HUES6 (cell line): ENCODE measurements at regions not wholly inside any gene's neighbourhood (a gene's known extent, or its start where the extent isn't known, plus 50 kb on each side); places are given as distances from the start of the nearest gene placed in this dataset.

Experiments used
- H3K27ac ChIP-seq: 2 replicates; pipeline ENCODE4 v1.7.0; 2013; ENCODE audit warnings: low read depth, mild to moderate bottlenecking, low read length, inconsistent platforms
- H3K27me3 ChIP-seq: 2 replicates; pipeline ENCODE4 v1.6.1; 2013; ENCODE audit warnings: low read length; ENCODE audit not compliant: control insufficient read depth, insufficient read depth
- H3K36me3 ChIP-seq: 2 replicates; pipeline ENCODE4 v1.6.1; 2013; ENCODE audit warnings: low read length; ENCODE audit not compliant: control insufficient read depth, insufficient read depth
- H3K4me1 ChIP-seq: 2 replicates; pipeline ENCODE4 v1.6.1; 2013; ENCODE audit warnings: low read length; ENCODE audit not compliant: control insufficient read depth, insufficient read depth
- H3K4me3 ChIP-seq: 2 replicates; pipeline ENCODE4 v1.5.1; 2013; ENCODE audit warnings: low read depth, low read length
- H3K9ac ChIP-seq: one replicate; pipeline ENCODE4 v1.6.1; 2013; ENCODE audit warnings: mild to moderate bottlenecking, low read length
- H3K9me3 ChIP-seq: 2 replicates; pipeline ENCODE4 v1.6.1; 2013; ENCODE audit warnings: low read depth, low read length; ENCODE audit not compliant: control insufficient read depth, insufficient read depth

GRCh38 chr5:158265931-158266700, 407.2 kb upstream of the CLINT1 start:
- Histone ChIP-seq H3K27me3 (no peaks in the 10 kb centered on the region), H3K27ac (no peak overlapping the region), H3K9me3 (peaks cover 7% of the 10 kb centered on the region; the same call in 1 of the 2 replicates), H3K36me3 (no peaks in the 10 kb centered on the region), H3K4me1 (no peaks in the 10 kb centered on the region), H3K4me3 (no peak overlapping the region), H3K9ac (no peak overlapping the region)

DNA sequence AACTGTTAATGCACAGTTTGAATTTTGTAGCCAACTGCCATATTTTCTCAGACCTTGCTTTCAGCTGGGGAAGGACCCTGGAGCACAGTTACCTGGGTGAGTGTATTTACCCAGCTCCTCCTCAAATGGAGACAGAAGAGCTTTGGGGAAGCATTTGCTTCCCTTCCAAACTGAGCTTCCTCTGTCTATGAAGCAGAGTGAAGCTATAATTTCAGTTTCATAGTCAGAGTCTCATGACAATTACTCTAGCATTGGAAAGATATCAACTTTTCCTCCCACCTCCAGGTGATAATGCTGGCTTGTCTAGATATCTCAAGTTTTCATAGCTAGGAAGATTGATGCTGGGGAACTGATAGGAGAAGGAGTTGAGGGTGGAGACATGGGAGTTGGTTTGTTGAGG, 406.4 kb upstream of the CLINT1 start:
- no peaks in the 10 kb centered on the region for H3K36me3 ChIP-seq
- no peaks in the 10 kb centered on the region for H3K4me1 ChIP-seq
- no peak overlapping the region for H3K4me3 ChIP-seq
- H3K9ac ChIP-seq: no peak overlapping the region
- no peak overlapping the region for H3K27ac ChIP-seq
- H3K27me3 ChIP-seq: no peaks in the 10 kb centered on the region
- H3K9me3 ChIP-seq: peaks cover 7% of the 10 kb centered on the region; the same call in 1 of the 2 replicates

GRCh38 chr5:158264264-158264663, 405.3 kb upstream of the CLINT1 start:
- Histone ChIP-seq H3K27me3 (no peaks in the 10 kb centered on the region), H3K9ac (no peak overlapping the region), H3K9me3 (peaks cover 7% of the 10 kb centered on the region; the same call in 1 of the 2 replicates), H3K27ac (no peak overlapping the region), H3K4me1 (no peaks in the 10 kb centered on the region), H3K36me3 (no peaks in the 10 kb centered on the region), H3K4me3 (no peak overlapping the region)

GRCh38 chr5:158261674-158262367, 402.9 kb upstream of the CLINT1 start:
- H3K27me3 ChIP-seq: no peaks in the 10 kb centered on the region
- H3K9me3 ChIP-seq: no peaks in the 10 kb centered on the region
- H3K36me3 ChIP-seq: no peaks in the 10 kb centered on the region
- no peak overlapping the region for H3K4me3 ChIP-seq
- H3K27ac ChIP-seq: no peak overlapping the region
- H3K9ac ChIP-seq: no peak overlapping the region
- H3K4me1 ChIP-seq: no peaks in the 10 kb centered on the region

- Histone ChIP-seq H3K27ac (no peak overlapping the region), H3K9ac (no peak overlapping the region), H3K9me3 (no peaks in the 10 kb centered on the region), H3K4me1 (no peaks in the 10 kb centered on the region), H3K27me3 (no peaks in the 10 kb centered on the region), H3K4me3 (no peak overlapping the region), H3K36me3 (no peaks in the 10 kb centered on the region)
These were observed 397.2 kb upstream of the CLINT1 start for GRCh38 chr5:158256096-158256495.

- Histone ChIP-seq H3K9me3 (no peaks in the 10 kb centered on the region), H3K27me3 (no peaks in the 10 kb centered on the region), H3K4me3 (no peak overlapping the region), H3K4me1 (no peaks in the 10 kb centered on the region), H3K27ac (no peak overlapping the region), H3K9ac (no peak overlapping the region), H3K36me3 (no peaks in the 10 kb centered on the region)
These were observed 396.7 kb upstream of the CLINT1 start for GRCh38 chr5:158255609-158256008.

GRCh38 chr5:158246661-158247060, 387.7 kb upstream of the CLINT1 start:
- H3K4me3 ChIP-seq: no peak overlapping the region
- H3K9me3 ChIP-seq: no peaks in the 10 kb centered on the region
- H3K9ac ChIP-seq: no peak overlapping the region
- H3K36me3 ChIP-seq: no peaks in the 10 kb centered on the region
- no peak overlapping the region for H3K27ac ChIP-seq
- no peaks in the 10 kb centered on the region for H3K4me1 ChIP-seq
- no peaks in the 10 kb centered on the region for H3K27me3 ChIP-seq

DNA sequence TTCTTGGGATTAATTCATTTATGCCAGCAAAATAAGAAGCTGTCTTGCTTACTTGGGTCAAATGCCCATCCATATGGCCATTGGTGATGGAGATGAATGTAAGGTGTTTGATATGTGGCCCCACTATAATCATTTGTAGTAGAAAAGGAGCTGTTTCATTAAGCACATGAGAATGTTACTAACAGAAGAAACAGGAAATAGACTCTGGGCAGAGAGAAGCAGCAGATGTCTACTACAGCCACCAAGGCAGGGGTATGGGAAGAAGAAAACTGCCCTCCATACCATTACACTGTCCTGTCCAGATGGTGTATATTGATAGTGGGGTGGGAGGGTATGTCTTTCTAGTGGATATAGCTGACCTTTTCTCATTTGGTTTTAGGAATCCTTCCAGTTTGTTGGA, 386.6 kb upstream of the CLINT1 start:
- Histone ChIP-seq H3K27ac (no peak overlapping the region), H3K4me1 (no peaks in the 10 kb centered on the region), H3K4me3 (no peak overlapping the region), H3K9me3 (no peaks in the 10 kb centered on the region), H3K9ac (no peak overlapping the region), H3K36me3 (no peaks in the 10 kb centered on the region), H3K27me3 (no peaks in the 10 kb centered on the region)

DNA sequence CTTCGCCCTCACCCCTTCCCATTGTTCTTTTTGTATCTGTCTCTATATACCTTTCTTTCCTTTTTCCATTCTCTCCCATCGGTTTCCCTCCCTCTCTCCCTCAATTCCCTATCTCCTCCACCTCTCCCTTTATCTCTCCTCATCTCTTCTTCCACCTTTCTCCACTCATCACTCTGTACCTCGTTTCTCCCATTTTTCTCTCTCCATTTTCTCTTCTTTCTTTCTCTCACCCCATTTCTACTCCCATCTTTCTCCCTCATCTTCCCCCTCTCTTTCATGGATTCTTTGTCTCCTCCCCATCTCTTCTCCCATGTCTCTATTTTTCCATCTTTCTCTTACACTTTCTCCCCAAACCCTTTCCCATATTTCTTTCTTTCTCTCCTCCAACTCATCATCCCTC, 385.9 kb upstream of the CLINT1 start:
- Histone ChIP-seq H3K9me3 (no peaks in the 10 kb centered on the region), H3K27me3 (no peaks in the 10 kb centered on the region)

DNA sequence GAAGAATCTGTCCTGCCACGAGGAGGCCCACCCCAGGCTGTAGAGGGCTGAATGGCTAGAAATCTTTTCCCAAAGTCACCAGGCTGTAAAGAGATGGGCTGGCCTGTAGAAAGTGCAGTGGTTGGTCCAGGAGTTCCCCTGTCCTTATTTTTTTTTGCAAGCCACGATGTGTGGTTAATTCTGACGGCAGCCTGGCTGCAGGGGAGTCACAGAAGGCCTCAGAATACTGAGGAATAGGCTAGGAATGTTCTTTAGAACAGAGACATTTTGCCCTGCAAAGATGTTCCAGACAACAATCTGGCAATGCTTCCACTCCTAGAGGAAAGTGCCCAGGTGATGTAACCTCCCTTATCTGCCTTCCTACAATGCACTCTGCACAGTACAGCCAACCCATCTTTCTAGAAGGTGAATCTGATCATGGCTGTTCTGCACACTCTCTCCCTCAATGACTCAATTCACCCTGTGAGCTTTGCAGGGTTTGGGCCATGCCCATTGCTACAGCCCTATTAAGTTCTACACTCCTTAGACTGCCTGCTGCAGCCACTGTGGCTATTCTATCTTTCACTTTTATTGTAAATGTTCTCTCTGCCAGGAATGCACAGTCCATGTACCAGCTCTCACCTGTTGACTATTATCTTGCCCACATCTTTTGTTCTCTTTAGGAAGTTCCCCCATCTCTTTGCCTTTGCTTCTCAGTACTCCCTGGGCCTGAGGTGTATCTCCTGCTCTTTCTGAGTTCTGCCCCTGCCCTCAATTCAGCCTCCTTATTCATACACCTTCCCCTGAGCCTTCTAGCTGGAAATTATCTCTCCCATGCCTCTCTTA, 377.8 kb upstream of the CLINT1 start:
- Histone ChIP-seq H3K9me3 (0 out of 2 replicates have a peak, but pooled peaks cover 2% of the 10 kb centered on the region), H3K4me1 (peaks cover 4% of the 10 kb centered on the region; the same call in 1 of the 2 replicates), H3K27me3 (no peaks in the 10 kb centered on the region), H3K27ac (no peak overlapping the region), H3K4me3 (no peak overlapping the region), H3K9ac (no peak overlapping the region), H3K36me3 (no peaks in the 10 kb centered on the region)

More for the DNA sequence above, 385.9 kb upstream of the CLINT1 start:
- Histone ChIP-seq H3K4me1 (no peaks in the 10 kb centered on the region), H3K9ac (no peak overlapping the region), H3K4me3 (no peak overlapping the region), H3K36me3 (no peaks in the 10 kb centered on the region), H3K27ac (no peak overlapping the region)
